Activated CD8-positive, alpha-beta memory T cell treated with anti-CD3 and anti-CD28 coated beads for 36 hours (primary cell): ENCODE measurements at regions not wholly inside any gene's neighbourhood (a gene's known extent, or its start where the extent isn't known, plus 50 kb on each side); places are given as distances from the start of the nearest gene placed in this dataset.

Experiments
- CTCF ChIA-PET: fragments of 350-600 bp; sonication (Branson Sonifier 250); formaldehyde crosslinking; loops from one replicate; lab custom pipeline; 2021; ENCODE audit warnings: antibody characterized with exemption; lab: Charles Lee
- POLR2A ChIA-PET: fragments of 350-600 bp; sonication (Branson Sonifier 250); formaldehyde crosslinking; loops from one replicate; lab custom pipeline; 2021; ENCODE audit warnings: antibody characterized with exemption; lab: Charles Lee

GRCh38 chr1:188433425-188433824 is 1604.7 kb downstream of the PLA2G4A start:
- ChIA-PET CTCF (no interaction called here), POLR2A (no interaction called here)

- ChIA-PET CTCF (no interaction called here), POLR2A (no interaction called here)
Observed at GRCh38 chr1:188444526-188444925, 1615.8 kb downstream of the PLA2G4A start.

GRCh38 chr1:188462837-188463236 is 1634.1 kb downstream of the PLA2G4A start:
- POLR2A ChIA-PET: no interaction called here
- CTCF ChIA-PET: no interaction called here

- ChIA-PET POLR2A (no interaction called here), CTCF (no interaction called here)
Observed at GRCh38 chr1:188463919-188464318, 1635.2 kb downstream of the PLA2G4A start.

- POLR2A ChIA-PET: no interaction called here
- CTCF ChIA-PET: no interaction called here
Observed at GRCh38 chr1:188466539-188466938, 1637.8 kb downstream of the PLA2G4A start.

GRCh38 chr1:188476606-188477005 is 1647.9 kb downstream of the PLA2G4A start:
- POLR2A ChIA-PET: no interaction called here
- CTCF ChIA-PET: no interaction called here

GRCh38 chr1:188489336-188490112 is 1660.8 kb downstream of the PLA2G4A start:
- ChIA-PET CTCF (no interaction called here), POLR2A (no interaction called here)

GRCh38 chr1:188496506-188496905 is 1667.8 kb downstream of the PLA2G4A start:
- ChIA-PET POLR2A (no interaction called here), CTCF (no interaction called here)

GRCh38 chr1:188497020-188497419 is 1668.3 kb downstream of the PLA2G4A start:
- ChIA-PET CTCF (no interaction called here), POLR2A (no interaction called here)

- ChIA-PET POLR2A (no interaction called here), CTCF (no interaction called here)
Observed at GRCh38 chr1:188499690-188500089, 1670.9 kb downstream of the PLA2G4A start.

- POLR2A ChIA-PET: no interaction called here
- CTCF ChIA-PET: no interaction called here
Observed at GRCh38 chr1:188514917-188515316, 1686.2 kb downstream of the PLA2G4A start.

- ChIA-PET POLR2A (no interaction called here), CTCF (no interaction called here)
Observed at GRCh38 chr1:188517139-188517538, 1688.4 kb downstream of the PLA2G4A start.

- ChIA-PET POLR2A (no interaction called here), CTCF (no interaction called here)
Observed at GRCh38 chr1:188551176-188551575, 1722.4 kb downstream of the PLA2G4A start.

GRCh38 chr1:188557053-188557452 is 1728.3 kb downstream of the PLA2G4A start:
- CTCF ChIA-PET: no interaction called here
- POLR2A ChIA-PET: no interaction called here

GRCh38 chr1:188582911-188583532 is 1754.3 kb downstream of the PLA2G4A start:
- ChIA-PET POLR2A (interaction anchor here (0.6 kb wide), 1 partner anchor 1199 kb away, joined by 6 read pairs; no protein-coding TSS in a partner anchor), CTCF (no interaction called here)

GRCh38 chr1:188584119-188584518 is 1755.4 kb downstream of the PLA2G4A start:
- ChIA-PET CTCF (no interaction called here), POLR2A (no interaction called here)

GRCh38 chr1:188590641-188591040 is 1761.9 kb downstream of the PLA2G4A start:
- ChIA-PET POLR2A (no interaction called here), CTCF (no interaction called here)

GRCh38 chr1:188594542-188595235 is 1765.9 kb downstream of the PLA2G4A start:
- ChIA-PET CTCF (no interaction called here), POLR2A (interaction anchor here (0.7 kb wide), 1 partner anchor 1741 kb away, joined by 3 read pairs; no protein-coding TSS in a partner anchor)

GRCh38 chr1:188599313-188599712 is 1770.6 kb downstream of the PLA2G4A start:
- ChIA-PET POLR2A (no interaction called here), CTCF (no interaction called here)

- ChIA-PET CTCF (no interaction called here), POLR2A (no interaction called here)
Observed at GRCh38 chr1:188611432-188611831, 1782.7 kb downstream of the PLA2G4A start.

GRCh38 chr1:188615321-188615720 is 1786.6 kb downstream of the PLA2G4A start:
- POLR2A ChIA-PET: no interaction called here
- CTCF ChIA-PET: no interaction called here
